ENCODE measurements at regions not wholly inside any gene's neighbourhood (a gene's known extent, or its start where the extent isn't known, plus 50 kb on each side); places are given as distances from the start of the nearest gene placed in this dataset.

- Histone ChIP-seq H2AFZ (ENCODE audit: insufficient read depth, low read depth, low read length, poor library complexity, severe bottlenecking) (no peak overlapping the region), H3K4me3 (replicated peaks in 1 of 3; ENCODE audit: low read depth in 2 of 3, low read length in 3 of 3) (no peak overlapping the region), H3K9ac (ENCODE audit: insufficient read depth, low read length, poor library complexity, severe bottlenecking) (no peak overlapping the region), H3K27ac (ENCODE audit: low read depth in 1 of 2, low read length in 2 of 2) (no peak overlapping the region), H3K36me3 (replicated peaks in 1 of 2; ENCODE audit: control insufficient read depth in 1 of 2, insufficient read depth in 2 of 2, low read length in 2 of 2) (no peaks in the 10 kb centered on the region), H3K4me1 (ENCODE audit: control insufficient read depth in 1 of 2, insufficient read depth in 2 of 2, low read length in 2 of 2) (peaks cover 8 to 17% of the 10 kb centered on the region in 2 donors), H3K4me2 (replicated peaks; ENCODE audit: extremely low read depth, low read length, poor library complexity, severe bottlenecking) (no peak overlapping the region), H3K9me3 (replicated peaks in 1 of 2; ENCODE audit: control insufficient read depth in 1 of 2, insufficient read depth in 1 of 2, low read length in 2 of 2) (no peaks in the 10 kb centered on the region), H4K20me1 (ENCODE audit: insufficient read depth, low read length) (no peaks in the 10 kb centered on the region), H3K79me2 (ENCODE audit: insufficient read depth, low read length) (no peaks in the 10 kb centered on the region), H3K27me3 (ENCODE audit: control insufficient read depth in 2 of 2, insufficient read depth in 2 of 2, low read length in 2 of 2) (no peaks in the 10 kb centered on the region)
- Mint-ChIP-seq H3K27ac (no peak overlapping the region), H3K9me3 (no peaks in the 10 kb centered on the region), H3K4me1 (peaks cover 11% of the 10 kb centered on the region), H3K4me3 (no peak overlapping the region), H3K27me3 (ENCODE audit: low read depth in 3 of 3) (no peaks in the 10 kb centered on the region), H3K36me3 (no peaks in the 10 kb centered on the region)
- no peak for TF ChIP-seq CTCF (IDR thresholded peaks at IDR 0.05)
- DNase-seq, result no peak
- intact Hi-C loops (cut with micrococcal nuclease), result no loop called here
- no CpG with 5 or more reads among the region's 3 CpGs for WGBS (ENCODE audit: insufficient coverage)
These were observed 260.5 kb upstream of the ZPLD1 start for GRCh38 chr3:102174312-102174712.

DNA sequence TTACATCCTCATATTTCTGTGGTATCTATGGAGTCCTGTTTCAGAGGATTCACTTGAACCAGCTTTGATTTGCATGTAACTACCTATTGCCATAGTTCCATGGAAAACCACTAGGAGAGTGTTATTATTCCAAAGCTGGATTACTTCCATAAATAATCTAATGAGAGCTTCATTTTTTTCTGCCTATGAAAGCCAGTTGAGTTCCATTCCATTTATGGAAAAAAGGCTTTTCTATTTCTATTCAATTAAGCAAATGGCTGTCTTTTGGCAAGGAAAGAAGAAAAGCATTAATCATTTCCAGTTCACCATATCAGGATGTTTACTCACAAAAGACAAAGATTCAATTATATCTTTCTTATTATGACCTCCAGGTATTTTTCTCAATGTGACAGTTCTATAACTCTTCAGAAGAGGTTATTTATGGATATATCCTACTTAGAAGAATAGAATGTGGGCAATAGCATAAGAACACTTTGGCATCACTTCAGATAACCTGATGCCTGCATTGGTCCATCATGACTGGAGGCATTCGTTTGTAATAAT is 259.9 kb upstream of the ZPLD1 start:
- Mint-ChIP-seq H3K27me3 (ENCODE audit: low read depth in 3 of 3) (no peaks in the 10 kb centered on the region), H3K27ac (no peak overlapping the region), H3K9me3 (no peaks in the 10 kb centered on the region), H3K36me3 (no peaks in the 10 kb centered on the region), H3K4me1 (peaks cover 11% of the 10 kb centered on the region), H3K4me3 (no peak overlapping the region)
- no peaks in the 10 kb centered on the region for H3K36me3 ChIP-seq (replicated peaks in 1 of 2; ENCODE audit: control insufficient read depth in 1 of 2, insufficient read depth in 2 of 2, low read length in 2 of 2)
- H3K4me2 ChIP-seq (replicated peaks; ENCODE audit: extremely low read depth, low read length, poor library complexity, severe bottlenecking), result no peak overlapping the region
- H3K27ac ChIP-seq (ENCODE audit: low read depth in 1 of 2, low read length in 2 of 2), result no peak overlapping the region
- WGBS (ENCODE audit: insufficient coverage), result no CpG with 5 or more reads among the region's 1 CpG
- H4K20me1 ChIP-seq (ENCODE audit: insufficient read depth, low read length), result no peaks in the 10 kb centered on the region
- intact Hi-C loops (cut with micrococcal nuclease), result no loop called here
- no peaks in the 10 kb centered on the region for H3K27me3 ChIP-seq (ENCODE audit: control insufficient read depth in 2 of 2, insufficient read depth in 2 of 2, low read length in 2 of 2)
- DNase-seq, result no peak
- no peak for TF ChIP-seq CTCF (IDR thresholded peaks at IDR 0.05)
- H3K9ac ChIP-seq (ENCODE audit: insufficient read depth, low read length, poor library complexity, severe bottlenecking), result no peak overlapping the region
- no peak overlapping the region for H3K4me3 ChIP-seq (replicated peaks in 1 of 3; ENCODE audit: low read depth in 2 of 3, low read length in 3 of 3)
- H3K79me2 ChIP-seq (ENCODE audit: insufficient read depth, low read length), result no peaks in the 10 kb centered on the region
- H3K4me1 ChIP-seq (ENCODE audit: control insufficient read depth in 1 of 2, insufficient read depth in 2 of 2, low read length in 2 of 2), result peaks cover 13 to 23% of the 10 kb centered on the region in 2 donors
- H2AFZ ChIP-seq (ENCODE audit: insufficient read depth, low read depth, low read length, poor library complexity, severe bottlenecking), result no peak overlapping the region
- H3K9me3 ChIP-seq (replicated peaks in 1 of 2; ENCODE audit: control insufficient read depth in 1 of 2, insufficient read depth in 1 of 2, low read length in 2 of 2), result no peaks in the 10 kb centered on the region
